IMR-90 (cell line): ENCODE measurements at regions not wholly inside any gene's neighbourhood (a gene's known extent, or its start where the extent isn't known, plus 50 kb on each side); places are given as distances from the start of the nearest gene placed in this dataset.

ENCODE experiments used
- ATAC-seq: fragments of 200-7000 bp; cut with Tn5 transposase; 2 replicates; pipeline ENCODE4 v1.9.1; 2020; ENCODE audit warnings: low read depth, mild to moderate bottlenecking, moderate library complexity
- BruUV-seq: library from RNA; stranded (reverse); fragments of 400-500 nt; replicated peaks from 2 replicates; lab custom pipeline; 2021; lab: Mats Ljungman, UMichigan
- CTCF ChIA-PET: fragments of 300-600 bp; formaldehyde crosslinking; extraction: SDS; loops from one replicate; lab custom pipeline; 2021; ENCODE audit warnings: antibody characterized with exemption; lab: Yijun Ruan, JAX
- POLR2A ChIA-PET: fragments of 300-600 bp; sonication (Branson Sonifier 250); formaldehyde crosslinking; loops from one replicate; lab custom pipeline; 2022; ENCODE audit warnings: antibody characterized with exemption; ENCODE audit not compliant: unreplicated experiment; lab: Charles Lee
- DNase-seq: peaks from one replicate; pipeline ENCODE4 v3.0.0; 2013
- H2AFZ ChIP-seq: replicated peaks from 2 replicates; pipeline ENCODE3; 2013; ENCODE audit warnings: low read length, mild to moderate bottlenecking; ENCODE audit not compliant: poor library complexity
- H2AK5ac ChIP-seq: 2 replicates; pipeline ENCODE4 v1.6.1; 2013; ENCODE audit warnings: low read depth, low read length, inconsistent platforms
- H2AK9ac ChIP-seq: replicated peaks from 2 replicates; pipeline ENCODE3; 2013; ENCODE audit warnings: mild to moderate bottlenecking, low read depth, low read length, moderate library complexity; ENCODE audit not compliant: poor library complexity
- H2BK120ac ChIP-seq: 2 replicates; pipeline ENCODE4 v1.6.1; 2013; ENCODE audit warnings: low read depth, low read length, inconsistent platforms
- H2BK15ac ChIP-seq: 3 replicates; pipeline ENCODE4 v1.6.1; 2013; ENCODE audit warnings: low read depth, low read length, inconsistent platforms
- H2BK20ac ChIP-seq: 2 replicates; pipeline ENCODE4 v1.6.1; 2013; ENCODE audit warnings: low read depth, mild to moderate bottlenecking, inconsistent platforms, low read length, moderate library complexity
- H2BK5ac ChIP-seq: 2 replicates; pipeline ENCODE4 v1.6.1; 2013; ENCODE audit warnings: mild to moderate bottlenecking, low read depth, low read length, inconsistent platforms; ENCODE audit not compliant: poor library complexity, severe bottlenecking
- H3K14ac ChIP-seq: replicated peaks from 2 replicates; pipeline ENCODE4 v1.6.1; 2013; ENCODE audit warnings: low read depth, low read length, inconsistent platforms
- H3K18ac ChIP-seq: 2 replicates; pipeline ENCODE4 v1.6.1; 2013; ENCODE audit warnings: low read depth, low read length, control low read depth
- H3K23ac ChIP-seq: 2 replicates; pipeline ENCODE4 v1.6.1; 2013; ENCODE audit warnings: low read depth, low read length, inconsistent platforms
- H3K27ac ChIP-seq: 2 replicates; pipeline ENCODE4 v1.5.1; 2013; ENCODE audit warnings: mild to moderate bottlenecking, control low read depth, low read length; ENCODE audit not compliant: insufficient read depth
- H3K27me3 ChIP-seq: 2 replicates; pipeline ENCODE4 v1.6.1; 2013; ENCODE audit warnings: low read length; ENCODE audit not compliant: control insufficient read depth, insufficient read depth
- H3K36me3 ChIP-seq: 2 replicates; pipeline ENCODE4 v1.6.1; 2013; ENCODE audit warnings: low read length, mixed read lengths; ENCODE audit not compliant: control insufficient read depth, insufficient read depth
- H3K4ac ChIP-seq: 2 replicates; pipeline ENCODE4 v1.6.1; 2013; ENCODE audit warnings: low read depth, low read length, inconsistent platforms
- H3K4me1 ChIP-seq: 2 replicates; pipeline ENCODE4 v1.6.1; 2013; ENCODE audit warnings: low read length, mixed read lengths; ENCODE audit not compliant: control insufficient read depth, insufficient read depth
- H3K4me2 ChIP-seq: 2 replicates; pipeline ENCODE4 v1.6.1; 2013; ENCODE audit warnings: low read depth, mild to moderate bottlenecking, control low read depth, low read length, moderate library complexity
- H3K4me3 ChIP-seq: 2 replicates; pipeline ENCODE4 v1.5.1; 2013; ENCODE audit warnings: low read depth, mild to moderate bottlenecking, control low read depth, low read length, moderate library complexity; ENCODE audit not compliant: insufficient read depth
- H3K56ac ChIP-seq: 2 replicates; pipeline ENCODE4 v1.6.1; 2013; ENCODE audit warnings: low read length, inconsistent platforms; ENCODE audit not compliant: insufficient read depth; ENCODE audit errors: extremely low read depth
- H3K79me1 ChIP-seq, 2 experiments: 2 replicates each; pipeline ENCODE4 v1.6.1; 2013; ENCODE audit warnings: low read length in 2 of 2, inconsistent platforms in 1 of 2, low read depth in 1 of 2
- H3K9ac ChIP-seq: 2 replicates; pipeline ENCODE4 v1.6.1; 2013; ENCODE audit warnings: low read depth, low read length, control low read depth
- H3K9me1 ChIP-seq: 2 replicates; pipeline ENCODE4 v1.6.1; 2013; ENCODE audit warnings: low read length, inconsistent platforms; ENCODE audit not compliant: insufficient read depth
- H3K9me3 ChIP-seq: 2 replicates; pipeline ENCODE4 v1.6.1; 2013; ENCODE audit warnings: low read length; ENCODE audit not compliant: control insufficient read depth, insufficient read depth
- H4K20me1 ChIP-seq: 2 replicates; pipeline ENCODE4 v1.6.1; 2013; ENCODE audit warnings: low read length, inconsistent platforms; ENCODE audit not compliant: insufficient read depth
- H4K5ac ChIP-seq: 2 replicates; pipeline ENCODE4 v1.6.1; 2013; ENCODE audit warnings: mild to moderate bottlenecking, low read depth, low read length, control low read depth
- H4K8ac ChIP-seq, 2 experiments: 2 replicates each; pipeline ENCODE4 v1.6.1; 2013; ENCODE audit warnings: low read depth in 2 of 2, low read length in 2 of 2, control low read depth in 1 of 2, inconsistent platforms in 1 of 2
- H4K91ac ChIP-seq: 2 replicates; pipeline ENCODE4 v1.6.1; 2013; ENCODE audit warnings: low read depth, low read length, inconsistent platforms; ENCODE audit not compliant: insufficient read depth
- CEBPB ChIP-seq: IDR thresholded peaks from 2 replicates; pipeline ENCODE4 v1.6.1; 2012; ENCODE audit warnings: low read depth, low read length, improper control_type of control experiment
- dilution Hi-C: fragments of 300-500 bp; cut with HindIII; formaldehyde crosslinking; loops from one replicate; pipeline ENCODE4 v1.14.3; 2018; ENCODE audit warnings: low sequenced_read_pairs; ENCODE audit not compliant: unreplicated experiment
- in situ Hi-C: fragments of 300-500 bp; cut with MboI; formaldehyde crosslinking; loops from 3 replicates; pipeline ENCODE4 v1.14.3; 2019; ENCODE audit warnings: low sequenced_read_pairs, inconsistent platforms, mixed read lengths
- intact Hi-C: fragments of 100-400 bp; cut with micrococcal nuclease; formaldehyde crosslinking; loops from 2 replicates; pipeline ENCODE4 v1.10.0; 2022
- TF ChIP-seq, protein P1 (sequence below): fragments of 150-350 bp; IDR thresholded peaks from 2 replicates; pipeline ENCODE4 v1.6.1; 2017; ENCODE audit warnings: mild to moderate bottlenecking, antibody characterized with exemption, low read length, low read depth

DNA sequence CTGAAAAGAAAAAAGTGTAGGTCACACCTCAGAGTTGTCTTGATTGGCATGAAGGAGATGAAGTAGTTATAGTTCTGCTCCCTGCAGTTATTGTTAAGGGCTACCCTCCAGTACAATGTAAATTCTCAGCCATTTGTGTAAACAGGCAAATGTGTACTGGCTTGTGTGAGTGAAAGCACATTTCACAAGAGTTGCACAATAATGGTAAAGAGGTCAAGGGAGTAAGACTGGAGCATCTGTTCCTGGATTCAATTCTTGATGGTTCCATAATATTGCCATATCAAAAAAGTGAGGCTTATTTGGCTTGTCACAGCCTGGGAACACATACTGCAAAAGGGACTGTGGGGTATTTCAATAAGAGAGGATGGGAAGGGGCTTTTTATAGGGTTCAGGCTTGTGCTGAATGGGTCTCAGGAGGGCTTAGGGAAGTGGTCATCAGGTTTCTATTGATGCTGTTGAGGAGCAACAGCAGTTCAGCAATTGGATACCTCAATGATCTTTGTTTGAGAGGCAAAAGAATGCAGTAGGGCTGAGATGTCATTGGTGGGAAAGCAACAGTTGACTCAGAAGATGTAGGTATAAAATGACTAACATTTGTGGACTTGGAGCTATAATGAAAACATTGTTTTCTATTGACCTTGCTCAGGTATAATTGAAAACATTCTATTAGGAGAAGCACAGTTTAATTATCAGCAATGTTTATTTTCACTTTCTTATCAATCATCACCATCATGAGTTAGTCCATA is 402.6 kb downstream of the BCKDHB start:
- H3K23ac ChIP-seq = no peak overlapping the region
- no peak overlapping the region for H2BK120ac ChIP-seq
- H3K9ac ChIP-seq = no peak overlapping the region
- peak overlapping the region; percentile 14; the same call in 1 of the 2 replicates for H2BK20ac ChIP-seq
- H3K4me3 ChIP-seq = no peak overlapping the region
- intact Hi-C loops (no loop called here), dilution Hi-C loops (no loop called here), in situ Hi-C loops (no loop called here)
- peak overlapping the region; percentile 65; the same call in 1 of the 2 replicates for H3K18ac ChIP-seq
- CTCF ChIA-PET = no interaction called here
- H3K4me2 ChIP-seq = no peak overlapping the region
- peak; percentile 31 for DNase-seq
- no peaks in the 10 kb centered on the region for H3K79me1 ChIP-seq
- H3K56ac ChIP-seq = no peak overlapping the region; the same call in 1 of the 2 replicates
- H3K9me1 ChIP-seq = no peaks in the 10 kb centered on the region
- POLR2A ChIA-PET = interaction anchor here (0.5 kb wide), 1 partner anchor 150 kb away, joined by 3 read pairs; no protein-coding TSS in a partner anchor
- H3K4me1 ChIP-seq = peaks cover 4% of the 10 kb centered on the region; the same call in 1 of the 2 replicates
- BruUV-seq = no TSS peak
- no peak overlapping the region for H3K14ac ChIP-seq
- H2AK5ac ChIP-seq = peak overlapping the region; percentile 12; the same call in 1 of the 2 replicates
- H3K27ac ChIP-seq = no peak overlapping the region
- H3K9me3 ChIP-seq = no peaks in the 10 kb centered on the region
- H2BK5ac ChIP-seq = no peak overlapping the region
- H4K5ac ChIP-seq = no peak overlapping the region
- 0 out of 2 replicates have a peak overlapping the region, but pooled peaks have one; percentile 21 for H3K4ac ChIP-seq
- no peaks in the 10 kb centered on the region for H4K20me1 ChIP-seq
- no peak overlapping the region for H2AK9ac ChIP-seq
- H2BK15ac ChIP-seq = no peak overlapping the region
- peak; percentile 35 for ATAC-seq
- no peaks in the 10 kb centered on the region for H3K27me3 ChIP-seq
- TF ChIP-seq, protein P1, sequence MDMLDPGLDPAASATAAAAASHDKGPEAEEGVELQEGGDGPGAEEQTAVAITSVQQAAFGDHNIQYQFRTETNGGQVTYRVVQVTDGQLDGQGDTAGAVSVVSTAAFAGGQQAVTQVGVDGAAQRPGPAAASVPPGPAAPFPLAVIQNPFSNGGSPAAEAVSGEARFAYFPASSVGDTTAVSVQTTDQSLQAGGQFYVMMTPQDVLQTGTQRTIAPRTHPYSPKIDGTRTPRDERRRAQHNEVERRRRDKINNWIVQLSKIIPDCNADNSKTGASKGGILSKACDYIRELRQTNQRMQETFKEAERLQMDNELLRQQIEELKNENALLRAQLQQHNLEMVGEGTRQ = no peak
- peak; percentile 86 for TF ChIP-seq CEBPB
- H4K91ac ChIP-seq = no peak overlapping the region
- H2AFZ ChIP-seq = no peak overlapping the region
- H3K36me3 ChIP-seq = no peaks in the 10 kb centered on the region
- no peak overlapping the region for H4K8ac ChIP-seq
